DND-41 (cell line): ENCODE measurements at regions not wholly inside any gene's neighbourhood (a gene's known extent, or its start where the extent isn't known, plus 50 kb on each side); places are given as distances from the start of the nearest gene placed in this dataset.

Source experiments
- EZH2 ChIP-seq: IDR thresholded peaks from 3 replicates; pipeline ENCODE4 v1.6.1; 2012; ENCODE audit warnings: borderline replicate concordance, low read depth, mild to moderate bottlenecking, moderate library complexity, low read length, inconsistent platforms; ENCODE audit not compliant: severe bottlenecking
- TF ChIP-seq, protein P1 (sequence below): IDR thresholded peaks from 2 replicates; pipeline ENCODE4 v1.5.1; 2012; ENCODE audit warnings: borderline replicate concordance, low read length, moderate library complexity, mild to moderate bottlenecking; ENCODE audit not compliant: poor library complexity, severe bottlenecking; ENCODE audit errors: extremely low read depth

DNA sequence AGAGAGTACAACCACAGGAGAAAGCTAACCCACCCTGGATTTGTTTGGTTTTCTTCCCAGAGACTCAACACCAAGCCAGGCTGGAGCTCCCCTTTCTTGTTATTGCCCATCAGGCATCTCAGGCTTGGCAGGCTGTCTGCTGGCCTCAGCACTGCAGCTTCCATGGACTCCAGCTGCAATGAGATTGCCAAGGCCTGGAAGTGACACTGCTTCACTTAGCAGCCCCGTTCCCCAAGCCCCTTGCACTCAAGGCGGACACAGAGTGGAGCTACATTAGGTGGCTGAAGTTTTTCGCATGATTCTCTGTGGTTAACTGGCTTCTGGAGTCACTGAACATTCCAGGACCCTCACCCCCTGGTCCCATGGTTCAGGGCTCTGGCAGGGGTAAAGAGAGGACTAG lies 163.1 kb upstream of the GDF10 start:
- TF ChIP-seq, protein P1, sequence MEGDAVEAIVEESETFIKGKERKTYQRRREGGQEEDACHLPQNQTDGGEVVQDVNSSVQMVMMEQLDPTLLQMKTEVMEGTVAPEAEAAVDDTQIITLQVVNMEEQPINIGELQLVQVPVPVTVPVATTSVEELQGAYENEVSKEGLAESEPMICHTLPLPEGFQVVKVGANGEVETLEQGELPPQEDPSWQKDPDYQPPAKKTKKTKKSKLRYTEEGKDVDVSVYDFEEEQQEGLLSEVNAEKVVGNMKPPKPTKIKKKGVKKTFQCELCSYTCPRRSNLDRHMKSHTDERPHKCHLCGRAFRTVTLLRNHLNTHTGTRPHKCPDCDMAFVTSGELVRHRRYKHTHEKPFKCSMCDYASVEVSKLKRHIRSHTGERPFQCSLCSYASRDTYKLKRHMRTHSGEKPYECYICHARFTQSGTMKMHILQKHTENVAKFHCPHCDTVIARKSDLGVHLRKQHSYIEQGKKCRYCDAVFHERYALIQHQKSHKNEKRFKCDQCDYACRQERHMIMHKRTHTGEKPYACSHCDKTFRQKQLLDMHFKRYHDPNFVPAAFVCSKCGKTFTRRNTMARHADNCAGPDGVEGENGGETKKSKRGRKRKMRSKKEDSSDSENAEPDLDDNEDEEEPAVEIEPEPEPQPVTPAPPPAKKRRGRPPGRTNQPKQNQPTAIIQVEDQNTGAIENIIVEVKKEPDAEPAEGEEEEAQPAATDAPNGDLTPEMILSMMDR, result no peak
- no peak for TF ChIP-seq EZH2
